ENCODE measurements at regions not wholly inside any gene's neighbourhood (a gene's known extent, or its start where the extent isn't known, plus 50 kb on each side); places are given as distances from the start of the nearest gene placed in this dataset.

GRCh38 chr4:65918872-65919271 is 248.6 kb upstream of the EPHA5 start:
- DNase-seq (ENCODE audit: low read depth in 2 of 2), result no peak

- DNase-seq (ENCODE audit: low read depth in 2 of 2), result no peak
Observed at GRCh38 chr4:65918212-65918611, 247.9 kb upstream of the EPHA5 start.

GRCh38 chr4:65917486-65917885 is 247.2 kb upstream of the EPHA5 start:
- no peak for DNase-seq (ENCODE audit: low read depth in 2 of 2)

GRCh38 chr4:65911720-65912119 is 241.4 kb upstream of the EPHA5 start:
- no peak for DNase-seq (ENCODE audit: low read depth in 2 of 2)

GRCh38 chr4:65893957-65894755 is 223.9 kb upstream of the EPHA5 start:
- no peak for DNase-seq (ENCODE audit: low read depth in 2 of 2)

GRCh38 chr4:65893271-65893670 is 223.0 kb upstream of the EPHA5 start:
- no peak for DNase-seq (ENCODE audit: low read depth in 2 of 2)

GRCh38 chr4:65880594-65880993 is 210.3 kb upstream of the EPHA5 start:
- no peak for DNase-seq (ENCODE audit: low read depth in 2 of 2)

GRCh38 chr4:65868096-65868824 is 198.0 kb upstream of the EPHA5 start:
- no peak for DNase-seq (ENCODE audit: low read depth in 2 of 2)

- DNase-seq (ENCODE audit: low read depth in 2 of 2), result no peak
Observed at GRCh38 chr4:65865489-65865888, 195.2 kb upstream of the EPHA5 start.

GRCh38 chr4:65861993-65862392 is 191.7 kb upstream of the EPHA5 start:
- DNase-seq (ENCODE audit: low read depth in 2 of 2), result no peak

- no peak for DNase-seq (ENCODE audit: low read depth in 2 of 2)
Observed at GRCh38 chr4:65845199-65845773, 175.0 kb upstream of the EPHA5 start.

- no peak for DNase-seq (ENCODE audit: low read depth in 2 of 2)
Observed at GRCh38 chr4:65839164-65839931, 169.1 kb upstream of the EPHA5 start.

GRCh38 chr4:65834707-65835106 is 164.4 kb upstream of the EPHA5 start:
- DNase-seq (ENCODE audit: low read depth in 2 of 2), result no peak

GRCh38 chr4:65831828-65832227 is 161.5 kb upstream of the EPHA5 start:
- DNase-seq (ENCODE audit: low read depth in 2 of 2), result no peak

- no peak for DNase-seq (ENCODE audit: low read depth in 2 of 2)
Observed at GRCh38 chr4:65825116-65825753, 154.9 kb upstream of the EPHA5 start.

- DNase-seq (ENCODE audit: low read depth in 2 of 2), result no peak
Observed at GRCh38 chr4:65819192-65819591, 148.9 kb upstream of the EPHA5 start.

- DNase-seq (ENCODE audit: low read depth in 2 of 2), result no peak
Observed at GRCh38 chr4:65805936-65806335, 135.6 kb upstream of the EPHA5 start.

- DNase-seq (ENCODE audit: low read depth in 2 of 2), result no peak
Observed at GRCh38 chr4:65799513-65799912, 129.2 kb upstream of the EPHA5 start.

- no peak for DNase-seq (ENCODE audit: low read depth in 2 of 2)
Observed at GRCh38 chr4:65798498-65799127, 128.3 kb upstream of the EPHA5 start.

- DNase-seq (ENCODE audit: low read depth in 2 of 2), result no peak
Observed at GRCh38 chr4:65791812-65792308, 121.6 kb upstream of the EPHA5 start.
